ENCODE measurements at regions not wholly inside any gene's neighbourhood (a gene's known extent, or its start where the extent isn't known, plus 50 kb on each side); places are given as distances from the start of the nearest gene placed in this dataset.

- H3K27ac Mint-ChIP-seq, result peak overlapping the region in 1 of 3 experiments; percentile 8
- no peaks in the 10 kb centered on the region for H3K36me3 Mint-ChIP-seq (ENCODE audit: low read depth)
- TF ChIP-seq CTCF (IDR thresholded peaks at IDR 0.05; ENCODE audit: unreplicated experiment in 3 of 3), result no peak
- no peaks in the 10 kb centered on the region for H3K9me3 Mint-ChIP-seq
- H3K4me3 Mint-ChIP-seq, result no peak overlapping the region
- H3K4me1 Mint-ChIP-seq, result peaks cover 6% of the 10 kb centered on the region
- H3K27me3 Mint-ChIP-seq (ENCODE audit: low read depth), result no peaks in the 10 kb centered on the region
Measured at GRCh38 chr2:199131136-199131655, 326.5 kb downstream of the SATB2 start.

- no peak overlapping the region for H3K4me3 Mint-ChIP-seq
- no peak overlapping the region for H3K27ac Mint-ChIP-seq
- H3K9me3 Mint-ChIP-seq, result no peaks in the 10 kb centered on the region
- H3K36me3 Mint-ChIP-seq (ENCODE audit: low read depth), result no peaks in the 10 kb centered on the region
- peaks cover 6% of the 10 kb centered on the region for H3K4me1 Mint-ChIP-seq
- no peak for TF ChIP-seq CTCF (IDR thresholded peaks at IDR 0.05; ENCODE audit: unreplicated experiment in 3 of 3)
- no peaks in the 10 kb centered on the region for H3K27me3 Mint-ChIP-seq (ENCODE audit: low read depth)
Measured at GRCh38 chr2:199130501-199130900, 327.2 kb downstream of the SATB2 start.

GRCh38 chr2:199128476-199129229 is 329.1 kb downstream of the SATB2 start:
- peaks cover 6% of the 10 kb centered on the region for H3K4me1 Mint-ChIP-seq
- H3K36me3 Mint-ChIP-seq (ENCODE audit: low read depth), result no peaks in the 10 kb centered on the region
- no peak for TF ChIP-seq CTCF (IDR thresholded peaks at IDR 0.05; ENCODE audit: unreplicated experiment in 3 of 3)
- no peaks in the 10 kb centered on the region for H3K27me3 Mint-ChIP-seq (ENCODE audit: low read depth)
- H3K9me3 Mint-ChIP-seq, result no peaks in the 10 kb centered on the region
- H3K4me3 Mint-ChIP-seq, result no peak overlapping the region
- no peak overlapping the region for H3K27ac Mint-ChIP-seq

GRCh38 chr2:199119796-199120195 is 337.9 kb downstream of the SATB2 start:
- Mint-ChIP-seq H3K27ac (peak overlapping the region in 1 of 3 experiments; percentile 86), H3K4me3 (no peak overlapping the region), H3K27me3 (ENCODE audit: low read depth) (peaks cover 3% of the 10 kb centered on the region), H3K36me3 (ENCODE audit: low read depth) (no peaks in the 10 kb centered on the region), H3K4me1 (peaks cover 17% of the 10 kb centered on the region), H3K9me3 (no peaks in the 10 kb centered on the region)
- TF ChIP-seq CTCF (IDR thresholded peaks at IDR 0.05; ENCODE audit: unreplicated experiment in 3 of 3), result no peak

- Mint-ChIP-seq H3K27ac (peak overlapping the region in 1 of 3 experiments; percentile 86), H3K4me1 (peaks cover 17% of the 10 kb centered on the region), H3K36me3 (ENCODE audit: low read depth) (no peaks in the 10 kb centered on the region), H3K9me3 (no peaks in the 10 kb centered on the region), H3K4me3 (no peak overlapping the region), H3K27me3 (ENCODE audit: low read depth) (peaks cover 7% of the 10 kb centered on the region)
- no peak for TF ChIP-seq CTCF (IDR thresholded peaks at IDR 0.05; ENCODE audit: unreplicated experiment in 3 of 3)
Measured at GRCh38 chr2:199118673-199119112, 339.0 kb downstream of the SATB2 start.

- Mint-ChIP-seq H3K4me1 (peaks cover 17% of the 10 kb centered on the region), H3K27ac (peak overlapping the region in 1 of 3 experiments; percentile 17), H3K27me3 (ENCODE audit: low read depth) (peaks cover 4% of the 10 kb centered on the region), H3K9me3 (no peaks in the 10 kb centered on the region), H3K4me3 (no peak overlapping the region), H3K36me3 (ENCODE audit: low read depth) (no peaks in the 10 kb centered on the region)
- no peak for TF ChIP-seq CTCF (IDR thresholded peaks at IDR 0.05; ENCODE audit: unreplicated experiment in 3 of 3)
Measured at GRCh38 chr2:199115169-199115568, 342.6 kb downstream of the SATB2 start.
